NCI-H748 (cell line): ENCODE measurements at regions not wholly inside any gene's neighbourhood (a gene's known extent, or its start where the extent isn't known, plus 50 kb on each side); places are given as distances from the start of the nearest gene placed in this dataset.
"Not testable (repeated sequence)": the region's sequence is repeated elsewhere in the genome, so short reads cannot be mapped to it uniquely, and the experiment has no call there.

Source experiments
- DNase-seq: peaks from one replicate; lab custom pipeline; 2025; ENCODE audit not compliant: unreplicated experiment; lab: John Stamatoyannopoulos, UW

DNA sequence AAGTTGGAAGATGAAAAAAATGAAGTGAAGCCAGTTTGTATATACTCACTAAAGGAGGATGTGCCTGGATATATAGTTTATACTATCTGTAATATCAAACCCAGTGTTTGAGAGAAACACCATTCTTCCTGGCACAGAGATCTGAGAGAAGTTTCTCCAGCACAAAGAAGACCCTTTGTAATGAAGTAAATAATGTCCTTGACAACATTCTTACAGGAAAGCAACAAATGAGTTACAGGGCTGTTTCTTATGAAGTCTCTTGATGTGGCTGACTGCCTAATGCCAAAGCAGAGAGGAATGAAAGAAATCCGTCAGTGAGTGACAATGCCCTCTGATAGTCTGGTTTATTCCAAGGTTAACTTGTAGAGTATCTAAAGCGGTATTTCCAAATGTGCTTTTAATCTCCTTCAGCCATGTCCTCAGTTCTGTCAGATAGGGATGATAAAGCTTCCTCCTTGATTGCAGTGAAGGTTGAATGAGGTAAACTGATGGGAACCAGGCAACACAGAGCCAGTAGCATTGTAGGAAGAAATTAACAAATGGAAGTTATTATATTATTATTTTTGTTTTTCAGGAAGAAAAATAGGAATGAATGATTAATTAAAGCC, 123.1 kb upstream of the ZNF608 start:
- no peak for DNase-seq

DNA sequence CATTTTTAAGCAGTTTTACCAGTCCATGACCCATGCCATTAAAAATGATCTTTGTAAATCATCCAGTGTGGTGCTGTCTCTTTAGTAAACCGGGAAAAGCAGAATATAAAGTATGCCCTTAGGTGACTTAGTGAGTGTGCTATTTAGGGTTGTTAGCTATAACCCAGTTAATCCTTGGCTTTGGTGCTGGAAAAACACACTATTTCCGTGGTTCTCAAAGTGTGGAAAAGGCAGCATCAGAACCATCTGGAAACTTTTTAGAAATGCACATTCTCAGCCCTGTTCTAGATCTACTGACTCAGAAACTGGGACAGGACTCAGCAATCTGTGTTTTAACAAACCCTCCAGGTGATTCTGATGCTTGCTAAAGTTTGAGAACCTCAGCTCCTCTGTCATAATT, 123.6 kb upstream of the ZNF608 start:
- DNase-seq = no peak

DNA sequence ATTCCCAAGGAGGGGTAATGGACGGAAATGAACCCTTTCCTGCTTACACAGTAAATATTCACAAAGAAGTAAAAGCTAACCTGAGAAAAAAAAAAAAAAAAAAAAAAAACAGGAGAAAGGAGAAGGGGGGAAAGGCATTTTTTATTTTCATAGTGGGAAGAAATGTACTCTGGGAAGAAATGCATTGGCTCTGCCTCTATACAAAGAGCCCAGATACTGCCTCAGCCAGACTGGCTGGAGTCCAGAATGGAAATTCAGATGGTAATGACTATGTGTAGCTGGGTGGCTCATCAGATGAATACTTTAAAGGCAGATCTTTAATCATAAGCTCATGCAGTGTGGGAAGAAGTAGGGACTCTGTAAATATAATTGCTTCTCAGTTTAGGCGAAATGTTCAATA, 124.9 kb upstream of the ZNF608 start:
- DNase-seq = peak; percentile 12

DNA sequence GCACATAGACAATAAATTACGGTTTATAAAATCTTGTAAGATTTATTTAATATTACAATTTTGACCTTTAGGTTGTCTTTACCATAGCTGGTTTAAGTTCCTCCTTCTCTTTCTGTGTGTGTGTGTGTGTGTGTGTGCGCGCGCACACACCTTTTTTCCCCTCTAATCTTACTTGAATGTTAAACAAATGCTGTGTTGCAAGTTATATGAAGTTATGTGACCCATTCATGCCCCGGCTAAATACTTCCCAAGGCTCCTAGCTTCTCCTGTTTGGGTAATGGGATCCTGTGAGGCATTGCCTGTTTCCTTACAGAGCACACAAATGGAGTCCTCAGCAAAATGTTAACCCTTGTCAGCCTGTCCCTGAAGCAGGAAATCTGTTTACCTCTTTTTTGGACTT, 125.6 kb upstream of the ZNF608 start:
- no peak for DNase-seq

DNA sequence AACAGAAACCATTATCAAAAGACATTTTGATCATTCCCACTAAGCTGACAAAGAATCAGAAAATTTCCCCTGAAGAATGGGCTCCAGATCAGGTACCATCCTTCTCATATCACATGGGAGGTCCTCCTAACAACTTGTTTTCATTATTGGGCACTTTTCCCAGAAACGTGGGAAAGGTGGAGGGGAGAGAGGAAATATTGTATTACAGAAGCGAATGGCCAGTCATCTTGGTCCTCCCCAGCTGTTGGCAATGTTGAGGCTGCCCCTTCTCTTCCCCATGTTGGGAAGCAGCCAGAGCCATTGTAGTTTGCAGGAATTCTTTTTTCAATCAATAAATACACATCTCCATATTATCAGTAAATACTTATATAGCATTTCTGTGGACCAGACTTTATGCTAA, 126.2 kb upstream of the ZNF608 start:
- peak; percentile 22 for DNase-seq

DNA sequence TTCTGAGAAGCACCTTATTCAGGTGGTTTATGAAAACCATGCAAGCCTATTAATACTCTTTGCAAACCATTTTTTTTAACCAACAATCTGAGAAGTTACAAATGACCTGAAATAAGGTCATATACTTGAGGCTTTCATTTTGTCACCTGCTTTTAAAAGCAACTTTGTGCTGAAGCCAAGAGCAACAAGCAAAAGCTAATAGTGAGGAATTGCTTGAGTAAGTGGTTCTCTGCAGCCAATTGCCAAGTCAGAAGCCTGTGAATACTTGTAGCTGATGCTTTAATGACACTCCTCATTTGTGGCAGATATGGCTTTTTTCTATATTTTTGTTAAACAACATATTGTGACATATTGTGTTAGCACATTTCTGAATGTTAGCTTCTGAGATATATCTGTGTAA, 126.7 kb upstream of the ZNF608 start:
- DNase-seq = no peak

DNA sequence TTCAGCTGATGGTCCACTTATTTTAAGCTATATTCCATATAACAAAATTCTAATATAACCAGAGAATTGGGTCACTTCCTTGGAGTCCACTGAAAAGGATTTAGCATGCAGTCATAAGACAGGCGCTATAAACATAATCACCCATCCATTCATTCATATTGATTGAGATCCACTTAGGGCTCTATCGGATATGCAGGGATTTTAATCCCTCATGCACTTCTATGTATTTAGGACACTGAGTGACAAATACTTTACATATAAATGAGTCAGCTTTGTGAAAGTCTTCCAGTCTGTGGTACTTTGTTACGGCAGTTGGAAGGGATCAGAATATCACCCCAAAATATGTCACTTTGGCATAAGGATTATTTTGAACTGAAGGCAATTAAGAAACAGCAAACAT, 127.3 kb upstream of the ZNF608 start:
- DNase-seq = no peak

DNA sequence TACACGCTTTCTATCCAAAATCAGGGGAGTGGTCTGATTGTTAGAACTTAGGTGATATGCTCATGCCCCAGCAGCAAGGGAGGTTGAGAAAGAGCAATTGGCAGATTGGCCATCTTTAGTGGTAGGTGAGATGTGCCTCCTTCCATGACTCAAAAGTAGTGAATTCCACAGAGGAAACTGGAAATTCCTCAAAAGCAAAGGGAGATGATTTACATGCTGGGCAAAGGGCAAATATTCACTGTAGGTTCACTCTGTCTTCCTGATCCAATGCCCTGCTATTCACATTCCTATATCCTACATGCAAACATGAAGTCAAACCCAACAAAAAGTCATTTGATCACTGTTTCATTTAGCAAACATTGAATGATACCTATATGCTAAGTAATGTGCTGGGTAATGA, 130.1 kb upstream of the ZNF608 start:
- DNase-seq = no peak

DNA sequence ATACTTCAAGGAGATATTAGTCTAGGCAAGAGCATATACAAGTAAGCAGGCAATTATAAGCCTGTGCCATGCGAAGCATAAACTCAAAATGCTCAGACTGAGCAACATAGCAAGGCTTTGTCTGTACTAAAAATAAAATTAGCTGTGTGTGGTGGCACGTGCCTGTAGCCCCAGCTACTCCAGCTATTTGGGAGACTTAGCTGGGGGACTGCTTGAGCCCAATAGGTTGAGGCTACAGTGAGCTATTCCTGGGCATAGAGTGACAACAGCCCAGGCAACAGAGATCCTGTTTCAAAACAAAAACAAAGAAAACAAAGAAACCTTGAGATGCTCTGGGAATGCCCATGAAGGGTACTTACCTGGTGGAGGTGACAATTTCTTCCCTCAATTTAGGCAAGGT, 130.5 kb upstream of the ZNF608 start:
- no peak for DNase-seq

DNA sequence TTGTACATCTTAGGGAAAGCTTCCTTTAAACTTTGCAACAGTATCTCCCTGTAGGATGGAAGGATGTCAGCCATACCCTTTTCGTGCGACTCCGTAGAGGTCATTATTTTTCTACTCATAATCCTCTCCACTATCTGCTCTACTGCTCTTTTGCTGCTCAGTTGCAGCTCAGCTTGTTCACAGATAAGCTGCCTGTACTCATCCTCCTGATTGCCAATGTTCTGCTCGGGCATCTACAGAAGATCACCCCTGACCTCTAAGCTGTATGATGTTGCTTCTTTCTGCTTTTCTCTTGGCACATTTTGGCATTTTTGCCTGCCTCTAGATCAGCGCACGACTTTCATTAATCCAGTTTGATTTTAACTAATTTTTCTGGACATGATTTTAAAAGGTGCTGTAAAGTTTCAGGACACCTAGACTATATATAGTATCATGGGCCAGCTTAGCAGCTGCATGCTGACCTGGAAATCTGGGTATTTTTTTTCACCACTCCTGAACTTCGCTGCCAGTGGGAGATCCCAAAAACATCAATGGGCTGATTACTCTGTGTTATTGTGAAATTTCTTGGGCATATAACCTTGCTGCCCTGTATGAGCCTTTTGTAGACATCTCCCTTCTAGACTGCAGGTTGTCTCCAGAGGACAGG, 131.2 kb upstream of the ZNF608 start:
- no peak for DNase-seq

DNA sequence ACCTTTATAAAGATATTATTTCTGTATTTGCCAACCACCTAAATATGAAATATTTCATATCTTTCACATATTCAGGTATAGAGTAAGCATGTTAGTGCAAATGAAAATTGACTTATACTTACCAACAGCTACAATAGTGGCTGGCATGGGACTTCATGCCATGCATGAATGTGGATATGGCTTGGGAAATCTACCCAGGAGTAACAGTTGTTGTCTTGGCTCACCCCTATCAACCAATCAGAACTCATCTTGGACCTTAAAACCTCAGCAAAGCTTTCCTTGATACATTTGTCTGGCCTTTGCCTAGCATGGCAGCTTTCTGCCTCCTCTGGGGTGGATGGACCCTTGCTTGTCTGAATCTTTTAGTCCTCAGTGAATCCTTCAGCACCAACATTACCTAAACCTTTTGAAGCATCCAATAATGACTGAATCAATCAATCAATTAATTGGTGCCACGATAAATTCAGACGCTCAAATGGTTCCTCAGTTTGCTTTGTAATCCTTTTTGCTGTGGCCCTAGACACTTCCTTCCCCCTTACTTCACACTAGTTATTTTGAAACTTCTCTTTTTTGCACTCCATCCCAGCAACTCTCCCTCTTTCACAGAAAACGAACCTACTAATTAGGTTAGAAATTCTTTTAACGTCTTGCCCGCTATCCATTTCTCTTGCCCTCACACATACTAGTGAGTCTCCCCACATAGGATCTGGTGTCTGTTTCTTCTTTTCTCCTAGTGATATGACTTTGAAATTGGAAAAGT, 132.3 kb upstream of the ZNF608 start:
- no peak for DNase-seq

DNA sequence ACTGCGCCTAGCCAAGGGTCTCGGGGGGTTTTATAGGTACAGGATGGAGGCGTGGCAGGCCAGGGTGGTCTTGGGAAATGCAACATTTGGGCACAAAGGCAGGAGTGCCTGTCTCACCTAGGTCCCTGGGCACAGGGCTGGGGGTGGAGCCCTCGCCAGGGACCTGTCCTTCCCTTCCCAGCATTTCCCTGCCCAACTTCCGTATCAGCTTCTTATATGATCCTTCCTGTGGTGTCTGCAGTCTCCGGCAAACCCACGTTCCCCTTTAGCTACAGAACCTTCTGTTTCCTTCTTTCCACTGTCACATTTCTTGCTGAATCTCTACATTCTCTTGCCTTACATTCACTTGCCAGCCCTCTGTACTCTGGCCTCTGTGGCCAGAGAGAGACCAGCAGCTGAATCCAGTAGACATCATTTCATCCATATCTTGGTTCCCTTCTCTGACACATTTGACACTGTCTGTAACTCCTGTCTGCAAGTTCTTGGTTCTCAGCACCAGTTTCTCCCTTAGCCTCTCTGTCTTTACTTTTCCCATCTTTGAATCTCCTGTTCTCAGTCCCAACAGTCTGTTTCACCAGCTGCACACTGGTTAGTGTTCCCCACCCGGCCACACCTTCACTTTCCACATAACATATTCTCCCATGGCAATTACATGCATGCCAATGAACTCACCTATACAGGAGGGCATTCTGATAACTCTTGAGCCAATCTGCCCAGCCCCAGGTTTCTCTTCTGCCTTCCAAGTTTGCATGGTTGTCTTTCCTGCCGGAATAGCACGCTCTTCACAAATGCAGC, 134.7 kb upstream of the ZNF608 start:
- no peak for DNase-seq

DNA sequence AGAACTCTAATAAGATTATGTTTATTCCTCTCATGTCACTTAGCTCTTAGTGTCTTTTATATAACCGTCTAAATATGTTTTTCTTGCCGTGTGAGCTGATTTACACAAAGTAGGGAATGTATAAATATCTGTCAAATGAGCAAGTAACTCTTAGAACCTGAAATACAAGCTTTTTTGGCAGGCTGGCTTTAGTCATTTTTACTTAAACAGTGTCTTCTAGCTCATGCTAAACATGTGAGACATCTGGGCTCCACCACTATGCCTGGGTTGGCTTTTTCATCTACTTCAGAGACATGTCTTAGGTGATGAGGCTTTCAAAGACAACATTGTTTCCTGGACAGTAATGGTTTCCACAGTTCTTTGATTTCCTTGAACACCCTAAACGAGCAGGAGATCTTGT, 137.2 kb upstream of the ZNF608 start:
- DNase-seq = no peak

DNA sequence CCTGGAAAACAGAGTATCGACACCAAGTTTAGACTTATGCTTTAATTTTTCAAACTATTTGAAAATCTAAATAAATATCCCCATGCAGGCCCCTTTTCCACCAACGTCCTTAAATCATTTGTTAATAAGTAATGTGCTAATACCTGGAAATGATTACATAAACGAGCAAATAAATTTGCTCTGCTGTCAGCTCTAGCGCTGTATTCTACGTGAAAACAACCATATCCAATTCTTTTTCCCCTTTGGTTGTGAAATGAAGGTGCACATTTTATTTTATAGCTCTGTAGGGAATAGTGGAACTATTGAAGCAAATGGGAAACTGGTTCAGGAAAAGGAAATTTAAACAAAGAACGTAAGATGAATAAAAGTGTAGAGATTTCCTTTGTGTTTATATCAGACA, 137.7 kb upstream of the ZNF608 start:
- DNase-seq = no peak

DNA sequence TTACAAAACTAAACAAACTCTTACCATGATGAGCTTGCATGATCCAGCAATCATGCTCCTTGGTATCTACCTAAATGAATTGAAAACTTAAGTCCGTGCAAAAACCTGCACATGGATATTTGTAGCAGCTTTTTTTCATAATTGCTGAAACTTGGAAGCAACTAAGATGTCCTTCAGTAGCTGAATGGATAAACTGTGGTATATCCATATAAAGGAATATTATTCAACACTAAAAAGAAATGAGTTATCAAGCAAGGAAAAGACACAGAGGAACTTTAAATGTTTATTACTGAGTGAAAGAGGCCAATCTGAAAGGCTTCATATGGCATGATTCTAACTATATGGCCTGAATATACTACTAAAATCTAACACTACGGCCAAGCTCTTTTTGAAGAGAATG, 139.1 kb upstream of the ZNF608 start:
- no peak for DNase-seq

DNA sequence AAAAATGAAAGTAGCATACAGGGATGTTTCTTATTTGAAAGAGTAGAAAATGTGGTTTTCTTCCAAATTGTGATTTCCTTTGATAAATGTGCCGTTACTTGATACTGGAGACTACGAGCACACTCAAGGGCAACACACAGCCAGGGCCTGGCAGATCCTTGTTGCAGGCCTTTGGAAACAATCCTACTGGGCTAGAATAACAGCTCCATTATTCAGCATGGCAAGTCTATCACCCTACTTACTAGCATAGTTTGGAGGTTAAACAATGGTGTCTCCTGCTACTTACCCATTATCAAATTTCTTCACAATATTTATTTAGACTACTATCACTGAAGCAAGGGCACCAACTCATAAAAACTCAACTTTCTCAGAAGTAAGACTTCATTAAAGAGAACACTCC, 140.8 kb upstream of the ZNF608 start:
- no peak for DNase-seq

DNA sequence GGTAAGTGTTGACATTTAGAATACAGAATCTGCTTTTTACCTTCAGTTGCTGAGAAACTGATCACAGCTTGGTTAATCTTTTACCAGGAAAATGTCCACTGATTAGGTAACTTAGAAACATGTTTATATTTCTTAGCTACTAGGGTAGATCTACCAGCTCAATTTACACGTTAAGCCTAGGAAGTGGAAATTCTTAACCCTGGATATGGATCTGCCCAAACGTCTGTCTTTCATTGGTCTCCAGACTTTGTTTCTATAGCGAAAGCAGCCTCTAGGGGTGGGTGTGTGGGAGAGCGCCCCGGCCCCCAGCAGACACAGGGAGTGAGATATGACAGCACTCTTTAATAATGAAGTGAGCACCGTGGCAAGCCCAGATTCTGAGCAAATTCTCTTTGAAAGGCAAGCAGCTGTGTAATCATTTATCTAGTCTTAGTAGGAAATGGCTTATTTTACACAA, 141.6 kb upstream of the ZNF608 start:
- peak; percentile 81 for DNase-seq

DNA sequence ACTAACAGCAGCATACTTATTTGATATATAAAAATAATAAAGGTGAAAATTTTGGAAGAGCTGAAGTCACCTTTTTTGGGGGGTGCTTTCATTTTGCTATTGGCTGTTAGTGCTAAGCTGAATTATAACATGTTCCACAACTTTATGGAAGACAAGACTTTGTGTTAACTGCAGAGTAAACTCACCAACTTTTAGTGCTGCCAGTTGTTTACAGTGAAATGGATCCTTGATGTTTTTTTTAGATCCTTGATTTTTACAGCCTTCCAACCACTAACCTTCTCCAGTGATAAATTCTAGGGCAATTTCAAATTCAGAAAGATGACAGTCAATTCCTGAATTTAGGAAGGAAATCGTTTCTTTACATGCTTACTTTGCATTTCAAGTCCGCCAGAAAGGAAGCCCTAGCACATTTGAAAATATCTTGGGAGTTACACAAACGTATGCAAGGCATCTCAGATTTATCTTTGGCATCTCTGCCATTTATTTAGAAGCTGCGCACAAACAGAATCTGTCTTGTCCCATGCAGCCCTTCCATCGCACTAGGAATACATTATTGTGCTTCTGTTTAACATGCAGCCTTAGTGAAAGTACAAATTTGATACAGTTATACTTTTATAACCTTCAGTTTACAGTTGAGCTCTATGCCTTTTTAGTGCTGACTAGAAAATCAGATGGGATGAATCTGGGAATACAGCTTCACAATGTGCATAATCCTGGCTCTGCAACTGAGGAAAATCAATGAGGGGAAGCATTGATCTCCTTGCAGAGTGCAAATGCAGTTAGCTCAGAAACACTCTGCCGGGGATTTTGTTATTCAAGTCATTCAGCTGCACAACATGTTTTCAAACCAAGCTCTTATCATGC, 142.4 kb upstream of the ZNF608 start:
- no peak for DNase-seq

DNA sequence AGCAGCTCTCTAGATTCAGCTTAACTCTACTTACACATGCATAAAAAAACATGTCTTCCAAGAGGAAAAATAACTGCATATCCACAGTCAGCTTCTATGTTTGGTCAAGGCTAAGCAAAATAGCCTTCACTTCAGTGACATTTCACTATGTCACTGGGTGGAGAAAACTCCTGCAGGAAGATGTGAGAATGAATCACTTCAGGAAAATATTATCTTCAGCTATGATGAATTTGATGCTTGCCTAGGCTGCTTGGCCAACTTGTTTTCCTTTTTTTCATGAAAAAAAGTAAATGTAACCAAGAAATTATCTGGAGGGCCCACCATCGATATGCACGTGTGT, 143.0 kb upstream of the ZNF608 start:
- DNase-seq = no peak

DNA sequence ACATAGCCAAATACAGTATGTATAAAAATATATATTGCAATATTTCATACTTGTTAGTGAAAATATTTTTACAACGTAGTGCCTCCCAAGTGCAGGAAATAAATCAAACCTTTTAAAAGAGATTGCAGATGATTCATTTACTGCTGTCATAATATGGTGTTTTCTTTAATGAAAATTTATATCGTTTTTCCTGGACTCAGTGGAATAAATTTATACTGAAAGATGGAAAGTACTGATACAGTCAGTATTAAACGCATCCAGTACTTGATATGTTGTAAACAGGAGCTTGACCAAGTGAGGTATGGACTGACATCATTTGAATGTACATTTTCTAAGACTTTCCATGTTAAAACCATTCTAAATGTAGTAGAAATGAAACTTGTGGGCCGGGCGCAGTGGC, 143.4 kb upstream of the ZNF608 start:
- DNase-seq = no peak

DNA sequence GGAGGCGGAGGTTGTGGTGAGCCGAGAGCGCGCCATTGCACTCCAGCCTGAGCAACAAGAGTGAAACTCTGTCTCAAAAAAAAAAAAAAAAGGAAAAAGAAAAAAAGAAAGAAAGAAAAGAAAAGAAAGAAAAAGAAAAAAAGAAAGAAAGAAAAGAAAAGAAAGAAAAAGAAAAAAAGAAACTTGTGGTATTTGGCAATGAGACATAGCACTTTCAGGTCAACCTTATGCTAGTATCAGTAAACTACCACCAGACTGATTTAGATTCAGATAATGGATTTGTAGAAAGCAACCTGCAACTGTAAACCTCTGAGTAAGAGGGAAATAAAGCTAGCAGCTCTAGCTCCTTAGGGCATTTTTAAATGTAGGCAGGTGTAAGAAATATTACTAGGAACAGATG, 144.0 kb upstream of the ZNF608 start:
- DNase-seq = not testable (repeated sequence)
